NCI-H748 (cell line): ENCODE measurements at regions not wholly inside any gene's neighbourhood (a gene's known extent, or its start where the extent isn't known, plus 50 kb on each side); places are given as distances from the start of the nearest gene placed in this dataset.
"Not testable (repeated sequence)": the region's sequence is repeated elsewhere in the genome, so short reads cannot be mapped to it uniquely, and the experiment has no call there.

Experiments used
- DNase-seq: peaks from one replicate; lab custom pipeline; 2025; ENCODE audit not compliant: unreplicated experiment; lab: John Stamatoyannopoulos, UW

GRCh38 chr14:51575349-51576116 lies 76.2 kb upstream of the FRMD6 start:
- no peak for DNase-seq

- DNase-seq = no peak
These were observed 75.6 kb upstream of the FRMD6 start for GRCh38 chr14:51576117-51576430.

GRCh38 chr14:51576879-51577278 lies 74.8 kb upstream of the FRMD6 start:
- DNase-seq = no peak

GRCh38 chr14:51578853-51579252 lies 72.9 kb upstream of the FRMD6 start:
- DNase-seq = no peak

GRCh38 chr14:51581017-51581881 lies 70.5 kb upstream of the FRMD6 start:
- DNase-seq = no peak

- no peak for DNase-seq
These were observed 69.3 kb upstream of the FRMD6 start for GRCh38 chr14:51582437-51582836.

GRCh38 chr14:51585055-51585454 lies 66.7 kb upstream of the FRMD6 start:
- no peak for DNase-seq

- DNase-seq = no peak
These were observed 58.9 kb upstream of the FRMD6 start for GRCh38 chr14:51592836-51593235.

- DNase-seq = no peak
These were observed 58.3 kb upstream of the FRMD6 start for GRCh38 chr14:51593397-51593796.

- no peak for DNase-seq
These were observed 55.7 kb upstream of the FRMD6 start for GRCh38 chr14:51595881-51596455.

GRCh38 chr14:51596488-51597117 lies 55.1 kb upstream of the FRMD6 start:
- DNase-seq = no peak

- DNase-seq = no peak
These were observed 54.3 kb upstream of the FRMD6 start for GRCh38 chr14:51597261-51598001.

GRCh38 chr14:51598924-51599600 lies 52.6 kb upstream of the FRMD6 start:
- not testable (repeated sequence) for DNase-seq

- no peak for DNase-seq
These were observed 51.1 kb upstream of the FRMD6 start for GRCh38 chr14:51600658-51601057.
